ENCODE measurements at regions not wholly inside any gene's neighbourhood (a gene's known extent, or its start where the extent isn't known, plus 50 kb on each side); places are given as distances from the start of the nearest gene placed in this dataset.
"Not testable (repeated sequence)": the region's sequence is repeated elsewhere in the genome, so short reads cannot be mapped to it uniquely, and the experiment has no call there.

- DNase-seq, result peak; percentile 18
Observed at GRCh38 chr16:29179401-29180205, 194.8 kb downstream of the LAT start.

GRCh38 chr16:29177888-29178726 is 193.3 kb downstream of the LAT start:
- not testable (repeated sequence) for DNase-seq

- not testable (repeated sequence) for DNase-seq
Observed at GRCh38 chr16:29177203-29177887, 192.5 kb downstream of the LAT start.

- DNase-seq, result not testable (repeated sequence)
Observed at GRCh38 chr16:29176822-29177202, 192.0 kb downstream of the LAT start.

GRCh38 chr16:29176154-29176470 is 191.3 kb downstream of the LAT start:
- DNase-seq, result not testable (repeated sequence)

GRCh38 chr16:29175411-29176153 is 190.7 kb downstream of the LAT start:
- not testable (repeated sequence) for DNase-seq

GRCh38 chr16:29173371-29174305 is 188.8 kb downstream of the LAT start:
- peak; percentile 73 for DNase-seq

GRCh38 chr16:29172098-29172724 is 187.4 kb downstream of the LAT start:
- not testable (repeated sequence) for DNase-seq

GRCh38 chr16:29171296-29171695 is 186.4 kb downstream of the LAT start:
- DNase-seq, result not testable (repeated sequence)

- not testable (repeated sequence) for DNase-seq
Observed at GRCh38 chr16:29170393-29171119, 185.7 kb downstream of the LAT start.

- DNase-seq, result not testable (repeated sequence)
Observed at GRCh38 chr16:29169295-29169994, 184.6 kb downstream of the LAT start.

GRCh38 chr16:29168515-29169259 is 183.8 kb downstream of the LAT start:
- DNase-seq, result not testable (repeated sequence)

GRCh38 chr16:29164442-29165089 is 179.7 kb downstream of the LAT start:
- not testable (repeated sequence) for DNase-seq

- not testable (repeated sequence) for DNase-seq
Observed at GRCh38 chr16:29160171-29160570, 175.3 kb downstream of the LAT start.

- DNase-seq, result not testable (repeated sequence)
Observed at GRCh38 chr16:29159603-29160002, 174.8 kb downstream of the LAT start.

GRCh38 chr16:29158785-29159184 is 173.9 kb downstream of the LAT start:
- no peak for DNase-seq

GRCh38 chr16:29158031-29158784 is 173.4 kb downstream of the LAT start:
- DNase-seq, result not testable (repeated sequence)

All from RPMI8226 (cell line).